Mammary epithelial cell (primary cell): ENCODE measurements at regions not wholly inside any gene's neighbourhood (a gene's known extent, or its start where the extent isn't known, plus 50 kb on each side); places are given as distances from the start of the nearest gene placed in this dataset.

Experiments used
- CTCF ChIP-seq, 2 donors: IDR thresholded peaks in 1 of 2; conservative IDR thresholded peaks in 1 of 2; 2 replicates each; pipeline ENCODE4 v1.5.1; 2011 to 2012; ENCODE audit warnings: inconsistent platforms in 2 of 2, low read length in 2 of 2, mild to moderate bottlenecking in 2 of 2, control low read depth in 1 of 2, low read depth in 1 of 2; ENCODE audit not compliant: insufficient read depth in 1 of 2; ENCODE audit errors: extremely low read depth in 1 of 2
- EZH2 ChIP-seq: IDR thresholded peaks from 2 replicates; pipeline ENCODE4 v1.6.1; 2012; ENCODE audit warnings: low read length, inconsistent platforms, borderline replicate concordance

DNA sequence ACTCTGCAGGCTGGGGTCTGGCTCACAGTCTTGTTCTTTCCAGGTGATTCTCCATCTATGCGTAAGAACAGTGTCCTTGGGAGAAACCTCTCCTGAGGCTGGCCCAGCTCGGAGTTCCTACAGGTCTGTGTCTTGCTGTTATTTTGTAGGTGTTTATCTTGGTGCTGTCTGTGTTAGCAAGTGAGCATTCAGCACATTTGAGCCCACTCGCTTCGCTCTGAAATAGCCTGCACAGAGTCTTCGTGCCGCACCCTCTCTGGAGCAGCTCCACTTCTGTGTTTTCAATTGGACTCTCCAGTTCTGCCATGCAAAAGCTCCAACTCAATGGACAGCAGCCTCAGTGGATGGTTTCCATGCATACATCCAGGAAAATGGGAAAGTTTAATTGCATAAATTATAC lies 378.2 kb upstream of the ST6GAL2 start:
- TF ChIP-seq CTCF (conservative IDR thresholded peaks at IDR 0.05 in 1 of 2, IDR thresholded peaks at IDR 0.05 in 1 of 2; ENCODE audit: extremely low read depth in 1 of 2, insufficient read depth in 1 of 2, low read depth in 1 of 2, low read length in 2 of 2) (no peak), EZH2 (no peak)
